Upper lobe of left lung (tissue), 6 donors: ENCODE measurements at regions not wholly inside any gene's neighbourhood (a gene's known extent, or its start where the extent isn't known, plus 50 kb on each side); places are given as distances from the start of the nearest gene placed in this dataset.

ENCODE experiments used
- ATAC-seq, 2 donors: fragments of 200-7000 bp; cut with Tn5 transposase; one replicate each; pipeline ENCODE4 v1.9.1; 2022; ENCODE audit warnings: mild to moderate bottlenecking in 2 of 2, moderate library complexity in 2 of 2; ENCODE audit not compliant: low FRiP score in 2 of 2
- DNase-seq, 2 donors: peaks; one replicate each; pipeline ENCODE4 v3.0.0-alpha.2; 2019 to 2020
- H3K27ac ChIP-seq, 4 donors: fragments of 200-600 bp; sonication (generic); one replicate each; pipeline ENCODE4 v1.5.1; 2016 to 2019
- H3K27me3 ChIP-seq, 4 donors: fragments of 200-600 bp; sonication (generic); one replicate each; pipeline ENCODE4 v1.5.1; 2017 to 2019
- H3K36me3 ChIP-seq, 4 donors: fragments of 200-600 bp; sonication (generic); one replicate each; pipeline ENCODE4 v1.5.1; 2016 to 2019
- H3K4me1 ChIP-seq, 4 donors: fragments of 200-600 bp; sonication (generic); one replicate each; pipeline ENCODE4 v1.5.1; 2018 to 2019
- H3K4me3 ChIP-seq, 4 donors: fragments of 200-600 bp; sonication (generic); one replicate each; pipeline ENCODE4 v1.5.1; 2017 to 2019; ENCODE audit warnings: mild to moderate bottlenecking in 2 of 4, moderate library complexity in 1 of 4
- H3K9me3 ChIP-seq, 4 donors: fragments of 200-600 bp; sonication (generic); one replicate each; pipeline ENCODE4 v1.5.1; 2018 to 2019
- EP300 ChIP-seq, 4 donors: sonication (generic); formaldehyde crosslinking; IDR thresholded peaks; one replicate each; pipeline ENCODE4 v1.5.1; 2017; ENCODE audit warnings: antibody characterized with exemption in 4 of 4, control low read depth in 2 of 4
- POLR2A ChIP-seq, 4 donors: fragments of 450-650 bp; IDR thresholded peaks; one replicate each; pipeline ENCODE4 v1.5.1; 2016 to 2017; ENCODE audit warnings: antibody characterized with exemption in 4 of 4, mild to moderate bottlenecking in 2 of 4
- POLR2AphosphoS5 ChIP-seq, 2 donors: sonication (generic); formaldehyde crosslinking; IDR thresholded peaks; one replicate each; pipeline ENCODE4 v1.5.1; 2017; ENCODE audit warnings: antibody characterized with exemption in 2 of 2
- WGBS, 2 donors: methylation state at CpG; one replicate each; pipeline ENCODE4 v1.1.5; 2017 to 2018; 5-methylcytosine and 5-hydroxymethylcytosine counted together
- TF ChIP-seq, protein P1 (sequence below), 6 experiments: fragments of 450-650 bp in 4 of 6; fragments of 200-600 bp in 2 of 6; sonication (generic) in 2 of 6; IDR thresholded peaks; one replicate each; pipeline ENCODE4 v1.5.1; 2016 to 2019; ENCODE audit warnings: antibody characterized with exemption in 6 of 6
- donor health status: DM: no; HTN: no; CAD: no; lungs with moderate emphysema.
- donor health status: DM: no; HTN: yes; CAD: no; lungs with severe emphysema.

DNA sequence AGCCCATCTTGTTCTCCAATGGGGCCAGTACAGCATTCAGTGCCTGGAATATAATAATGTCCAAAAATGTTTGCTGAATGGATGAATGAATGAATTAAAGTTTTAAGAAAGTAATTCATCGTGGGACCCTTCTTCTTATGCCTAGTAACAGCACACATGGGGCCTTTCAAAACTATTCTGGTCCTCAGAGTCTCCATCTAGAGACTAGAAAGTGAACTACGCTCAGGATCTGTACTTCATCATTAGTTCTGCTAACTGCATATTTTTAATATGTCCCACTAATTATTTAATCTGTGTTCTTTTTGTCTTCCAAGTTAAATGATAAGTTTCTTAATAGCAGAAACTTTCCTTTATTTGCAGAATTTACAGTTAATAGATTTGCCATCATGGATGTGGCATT is 172.5 kb downstream of the SMAD2 start:
- DNase-seq, result no peak
- no peak overlapping the region for H3K27ac ChIP-seq
- H3K9me3 ChIP-seq, result peaks cover 0 to 3% (median 0%) of the 10 kb centered on the region in 4 donors
- no peaks in the 10 kb centered on the region for H3K36me3 ChIP-seq
- no peak overlapping the region for H3K4me3 ChIP-seq
- no peak for ATAC-seq
- 59 to 68% methylated on average over 2 of the region's 2 CpGs for WGBS, 2 donors
- TF ChIP-seq POLR2AphosphoS5 (IDR thresholded peaks at IDR 0.05) (no peak), POLR2A (IDR thresholded peaks at IDR 0.05) (no peak), EP300 (IDR thresholded peaks at IDR 0.05) (no peak)
- TF ChIP-seq, protein P1, sequence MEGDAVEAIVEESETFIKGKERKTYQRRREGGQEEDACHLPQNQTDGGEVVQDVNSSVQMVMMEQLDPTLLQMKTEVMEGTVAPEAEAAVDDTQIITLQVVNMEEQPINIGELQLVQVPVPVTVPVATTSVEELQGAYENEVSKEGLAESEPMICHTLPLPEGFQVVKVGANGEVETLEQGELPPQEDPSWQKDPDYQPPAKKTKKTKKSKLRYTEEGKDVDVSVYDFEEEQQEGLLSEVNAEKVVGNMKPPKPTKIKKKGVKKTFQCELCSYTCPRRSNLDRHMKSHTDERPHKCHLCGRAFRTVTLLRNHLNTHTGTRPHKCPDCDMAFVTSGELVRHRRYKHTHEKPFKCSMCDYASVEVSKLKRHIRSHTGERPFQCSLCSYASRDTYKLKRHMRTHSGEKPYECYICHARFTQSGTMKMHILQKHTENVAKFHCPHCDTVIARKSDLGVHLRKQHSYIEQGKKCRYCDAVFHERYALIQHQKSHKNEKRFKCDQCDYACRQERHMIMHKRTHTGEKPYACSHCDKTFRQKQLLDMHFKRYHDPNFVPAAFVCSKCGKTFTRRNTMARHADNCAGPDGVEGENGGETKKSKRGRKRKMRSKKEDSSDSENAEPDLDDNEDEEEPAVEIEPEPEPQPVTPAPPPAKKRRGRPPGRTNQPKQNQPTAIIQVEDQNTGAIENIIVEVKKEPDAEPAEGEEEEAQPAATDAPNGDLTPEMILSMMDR (IDR thresholded peaks at IDR 0.05), result no peak
- H3K4me1 ChIP-seq, result peaks cover 0 to 3% (median 0%) of the 10 kb centered on the region in 4 donors
- no peaks in the 10 kb centered on the region for H3K27me3 ChIP-seq

DNA sequence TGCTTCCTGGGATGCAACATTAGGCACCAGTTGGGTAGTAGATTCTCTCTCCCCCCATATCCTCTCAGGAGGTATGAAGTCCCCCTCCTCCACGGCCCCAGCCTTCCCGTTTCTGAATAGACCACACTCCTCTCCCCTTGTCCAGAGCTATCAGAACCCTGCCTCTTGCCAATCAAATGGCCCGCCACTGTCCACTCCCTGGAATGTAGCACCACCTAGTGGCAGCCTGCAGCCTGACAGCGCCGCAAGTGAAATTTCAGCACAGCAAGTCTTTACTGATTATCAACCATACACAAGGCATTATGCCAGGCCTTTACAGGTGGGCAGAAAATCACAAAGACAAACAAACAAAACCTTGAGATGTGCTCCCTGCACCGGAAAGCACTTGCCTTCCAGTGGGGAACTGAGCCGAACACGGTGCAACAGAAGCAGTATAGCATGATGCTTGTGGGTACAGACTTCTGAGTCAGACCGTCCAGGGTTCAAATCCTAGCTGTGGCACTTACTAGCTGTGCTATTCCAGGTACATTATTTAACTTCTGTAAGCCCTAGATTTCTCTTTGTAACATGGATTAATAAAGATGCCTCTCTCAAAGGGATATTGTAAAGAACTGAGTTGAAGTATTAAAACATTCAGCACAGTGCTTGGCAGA is 174.0 kb downstream of the SMAD2 start:
- Histone ChIP-seq H3K4me1 (peaks cover 0 to 3% (median 0%) of the 10 kb centered on the region in 4 donors), H3K36me3 (no peaks in the 10 kb centered on the region), H3K4me3 (no peak overlapping the region), H3K27ac (no peak overlapping the region), H3K9me3 (peaks cover 0 to 3% (median 0%) of the 10 kb centered on the region in 4 donors), H3K27me3 (no peaks in the 10 kb centered on the region)
- peak in 1 of 2 donors; percentile 49 for DNase-seq
- WGBS, 2 donors, result 19 to 24% methylated on average over 9 of the region's 9 CpGs
- ATAC-seq, result peak; percentile 65 to 80
- TF ChIP-seq POLR2AphosphoS5 (IDR thresholded peaks at IDR 0.05), result no peak
- TF ChIP-seq, protein P1 (IDR thresholded peaks at IDR 0.05), result peak; percentile 40 to 84 (median 73)

DNA sequence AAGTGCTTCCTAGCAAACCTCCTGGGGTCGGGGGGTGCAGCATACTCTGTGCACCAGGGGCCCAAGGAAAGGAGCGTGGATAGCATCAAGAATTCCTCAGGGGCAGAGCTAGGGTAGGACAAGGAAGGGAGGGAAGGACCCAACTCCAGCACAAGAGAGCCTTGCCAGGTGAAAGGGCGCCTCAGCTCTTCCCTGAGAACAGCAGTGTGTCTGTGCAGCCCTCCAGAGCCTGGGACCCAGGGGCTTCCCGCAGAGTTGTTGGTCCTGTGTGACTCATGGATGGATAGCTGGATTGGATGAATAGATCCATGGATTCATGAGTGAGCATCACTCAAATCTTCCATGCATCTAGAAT is 175.4 kb downstream of the SMAD2 start:
- 90 to 91% methylated on average over 3 to 4 of the region's 4 CpGs for WGBS, 2 donors
- peaks cover 0 to 3% (median 0%) of the 10 kb centered on the region in 4 donors for H3K4me1 ChIP-seq

DNA sequence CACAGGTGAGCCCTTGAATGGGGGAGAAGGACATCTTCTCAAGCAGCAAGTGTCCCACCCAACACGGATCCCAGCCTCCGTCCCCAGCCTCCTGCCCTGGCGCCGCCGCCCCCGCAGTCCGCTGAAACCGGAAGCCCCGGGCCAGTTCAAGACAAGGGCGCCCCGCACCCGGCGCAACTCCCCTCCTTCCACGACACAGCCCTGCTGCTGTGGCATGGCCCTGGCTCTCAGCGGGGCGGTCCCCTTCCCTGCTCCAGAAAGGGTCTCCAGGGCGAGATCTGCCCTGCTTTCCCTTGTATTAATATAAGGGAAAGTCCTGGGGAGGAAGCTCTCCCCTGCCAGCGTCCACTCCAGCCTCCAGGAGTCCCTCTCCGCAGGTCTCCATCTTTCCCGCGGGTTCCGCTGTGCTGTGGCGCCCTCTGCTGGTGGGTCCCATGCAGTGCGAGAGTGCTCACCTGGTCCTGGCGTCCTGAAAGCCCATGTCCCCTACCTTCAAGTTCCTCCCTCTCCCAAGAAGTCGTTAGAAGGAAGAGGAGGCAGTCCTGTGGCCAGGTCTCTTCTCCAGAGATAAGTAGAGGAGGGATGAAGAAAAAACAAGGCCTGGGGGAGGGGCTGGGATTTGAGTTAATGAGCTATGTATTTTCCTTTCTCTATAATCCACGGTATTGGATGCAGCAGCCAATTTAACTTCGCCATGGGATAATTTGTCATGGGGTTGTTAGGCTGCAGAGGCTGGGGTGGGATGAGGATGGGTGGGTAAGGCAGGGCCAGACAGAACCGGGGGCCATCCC is 176.0 kb downstream of the SMAD2 start:
- Histone ChIP-seq H3K27ac (no peak overlapping the region), H3K4me1 (peaks cover 0 to 3% (median 0%) of the 10 kb centered on the region in 4 donors), H3K27me3 (no peaks in the 10 kb centered on the region), H3K9me3 (peaks cover 0 to 3% (median 0%) of the 10 kb centered on the region in 4 donors), H3K36me3 (no peaks in the 10 kb centered on the region), H3K4me3 (no peak overlapping the region)
- peak in 1 of 2 donors; percentile 44 for ATAC-seq
- WGBS, 2 donors, result 50% methylated on average over 7 to 29 of the region's 29 CpGs
- no peak for TF ChIP-seq POLR2A (IDR thresholded peaks at IDR 0.05)
- TF ChIP-seq, protein P1 (IDR thresholded peaks at IDR 0.05), result peak; percentile 40 to 72 (median 56)
- peak in 1 of 2 donors; percentile 84 for DNase-seq

More for the DNA sequence above, 175.4 kb downstream of the SMAD2 start:
- no peak overlapping the region for H3K27ac ChIP-seq
- H3K36me3 ChIP-seq, result no peaks in the 10 kb centered on the region
- ATAC-seq (no peak), DNase-seq (no peak)
- H3K9me3 ChIP-seq, result peaks cover 0 to 3% (median 0%) of the 10 kb centered on the region in 4 donors
- no peak for TF ChIP-seq POLR2AphosphoS5 (IDR thresholded peaks at IDR 0.05)
- no peak for TF ChIP-seq POLR2A (IDR thresholded peaks at IDR 0.05)
- TF ChIP-seq, protein P1 (IDR thresholded peaks at IDR 0.05), result no peak
- no peak for TF ChIP-seq EP300 (IDR thresholded peaks at IDR 0.05)
- no peak overlapping the region for H3K4me3 ChIP-seq
- no peaks in the 10 kb centered on the region for H3K27me3 ChIP-seq
